ENCODE measurements at regions not wholly inside any gene's neighbourhood (a gene's known extent, or its start where the extent isn't known, plus 50 kb on each side); places are given as distances from the start of the nearest gene placed in this dataset.

GRCh38 chr18:43772907-43773306 lies 495.6 kb upstream of the SYT4 start:
- TF ChIP-seq JUND (IDR thresholded peaks at IDR 0.05) (no peak), CTCF (IDR thresholded peaks at IDR 0.05 in 2 of 3, conservative IDR thresholded peaks at IDR 0.05 in 1 of 3; ENCODE audit: borderline replicate concordance in 1 of 3, insufficient read depth in 1 of 3, low read depth in 2 of 3, low read length in 2 of 3) (no peak), EGR1 (IDR thresholded peaks at IDR 0.05; ENCODE audit: low read depth) (no peak), ELF1 (IDR thresholded peaks at IDR 0.05; ENCODE audit: borderline replicate concordance, low read depth) (no peak), POLR2A (IDR thresholded peaks at IDR 0.05; ENCODE audit: borderline replicate concordance, extremely low read depth, insufficient read depth, insufficient read length) (no peak), ZFX (IDR thresholded peaks at IDR 0.05) (no peak), YY1 (IDR thresholded peaks at IDR 0.05; ENCODE audit: extremely low read depth, insufficient replicate concordance, low read depth, low read length) (no peak), SP1 (IDR thresholded peaks at IDR 0.05; ENCODE audit: low read depth) (no peak), ZBTB33 (IDR thresholded peaks at IDR 0.05; ENCODE audit: extremely low read depth, insufficient replicate concordance, low read length) (no peak), RAD21 (IDR thresholded peaks at IDR 0.05; ENCODE audit: low read depth) (no peak)

All from HCT116 (cell line).